Type B pancreatic cell (in vitro differentiated cells): ENCODE measurements at regions not wholly inside any gene's neighbourhood (a gene's known extent, or its start where the extent isn't known, plus 50 kb on each side); places are given as distances from the start of the nearest gene placed in this dataset.
"Not testable (repeated sequence)": the region's sequence is repeated elsewhere in the genome, so short reads cannot be mapped to it uniquely, and the experiment has no call there.

Experiments used
- DNase-seq: peaks from one replicate; pipeline ENCODE4 v3.0.0; 2021; ENCODE audit warnings: mixed read lengths; ENCODE audit not compliant: unreplicated experiment; ENCODE audit errors: extremely low spot score
- H3K27ac Mint-ChIP-seq: 2 replicates; pipeline ENCODE4 v1.8.0; 2021; ENCODE audit warnings: mild to moderate bottlenecking, mixed read lengths
- H3K27me3 Mint-ChIP-seq: 2 replicates; pipeline ENCODE4 v1.8.0; 2021; ENCODE audit warnings: mixed read lengths
- H3K36me3 Mint-ChIP-seq: 2 replicates; pipeline ENCODE4 v1.8.0; 2021; ENCODE audit warnings: mixed read lengths
- H3K4me1 Mint-ChIP-seq: one replicate; pipeline ENCODE4 v1.8.0; 2021; ENCODE audit warnings: mixed read lengths; ENCODE audit not compliant: unreplicated experiment
- H3K4me3 Mint-ChIP-seq: 2 replicates; pipeline ENCODE4 v1.8.0; 2021; ENCODE audit warnings: mild to moderate bottlenecking, mixed read lengths
- H3K9me3 Mint-ChIP-seq: 2 replicates; pipeline ENCODE4 v1.8.0; 2021; ENCODE audit warnings: mixed read lengths
- CTCF ChIP-seq: fragments of 200-600 bp; sonication (generic); conservative IDR thresholded peaks from 2 replicates; pipeline ENCODE4 v1.5.0; 2021; ENCODE audit warnings: antibody characterized with exemption, mild to moderate bottlenecking

- H3K36me3 Mint-ChIP-seq = no peaks in the 10 kb centered on the region
Measured at GRCh38 chr3:87828046-87828445, 230.8 kb downstream of the CGGBP1 start.

GRCh38 chr3:87822563-87822962, 236.2 kb downstream of the CGGBP1 start:
- Mint-ChIP-seq H3K27me3 (no peaks in the 10 kb centered on the region), H3K27ac (no peak overlapping the region), H3K9me3 (no peaks in the 10 kb centered on the region), H3K4me1 (no peaks in the 10 kb centered on the region), H3K36me3 (no peaks in the 10 kb centered on the region), H3K4me3 (no peak overlapping the region)
- no peak for TF ChIP-seq CTCF
- no peak for DNase-seq

More at GRCh38 chr3:87828046-87828445, 230.8 kb downstream of the CGGBP1 start:
- H3K4me1 Mint-ChIP-seq = no peaks in the 10 kb centered on the region
- no peak for DNase-seq
- H3K9me3 Mint-ChIP-seq = no peaks in the 10 kb centered on the region
- TF ChIP-seq CTCF = no peak
- no peaks in the 10 kb centered on the region for H3K27me3 Mint-ChIP-seq
- H3K27ac Mint-ChIP-seq = no peak overlapping the region
- no peak overlapping the region for H3K4me3 Mint-ChIP-seq

DNA sequence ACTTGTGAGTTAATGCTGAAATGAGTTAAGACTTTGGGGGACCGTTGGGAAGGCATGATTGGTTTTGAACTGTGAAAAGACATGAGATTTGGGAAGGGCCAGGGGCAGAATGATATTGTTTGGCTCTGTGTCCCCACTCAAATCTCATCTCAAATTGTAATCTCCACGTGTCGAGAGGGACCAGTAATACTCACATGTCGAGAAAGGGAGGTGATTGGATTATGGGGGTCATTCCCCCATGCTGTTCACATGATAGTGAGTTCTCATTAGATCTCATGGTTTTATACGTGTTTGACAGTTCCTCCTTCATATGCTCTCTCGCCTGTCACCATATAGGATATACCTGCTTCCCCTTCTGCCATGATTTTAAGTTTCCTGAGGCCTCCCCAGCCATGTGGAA, 245.3 kb downstream of the CGGBP1 start:
- H3K4me1 Mint-ChIP-seq, H3K36me3 Mint-ChIP-seq, H3K27me3 Mint-ChIP-seq, H3K27ac Mint-ChIP-seq, H3K9me3 Mint-ChIP-seq, DNase-seq, H3K4me3 Mint-ChIP-seq: not testable (repeated sequence)

DNA sequence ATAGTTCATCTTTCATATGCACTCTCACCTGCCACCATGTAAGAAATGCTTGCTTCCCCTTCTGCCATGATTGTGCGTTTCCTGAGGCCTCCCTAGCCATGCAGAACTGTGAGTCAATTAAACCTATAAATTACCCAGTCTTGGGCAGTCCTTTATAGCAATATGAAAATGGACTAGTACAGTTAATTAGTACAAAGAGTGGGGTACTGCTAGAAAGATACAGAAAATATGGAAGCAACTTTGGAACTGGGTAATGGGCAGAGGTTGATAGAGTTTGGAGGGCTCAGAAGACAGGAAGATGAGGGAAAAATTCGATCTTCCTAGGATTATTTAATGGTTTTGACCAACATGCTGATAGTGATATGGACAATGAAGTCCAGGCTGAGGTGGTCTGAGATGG, 246.9 kb downstream of the CGGBP1 start:
- DNase-seq = no peak
- H3K9me3 Mint-ChIP-seq = peaks cover 5% of the 10 kb centered on the region
- H3K36me3 Mint-ChIP-seq = no peaks in the 10 kb centered on the region
- H3K4me1 Mint-ChIP-seq = no peaks in the 10 kb centered on the region
- TF ChIP-seq CTCF = no peak
- no peak overlapping the region for H3K4me3 Mint-ChIP-seq
- no peak overlapping the region for H3K27ac Mint-ChIP-seq
- H3K27me3 Mint-ChIP-seq = no peaks in the 10 kb centered on the region

DNA sequence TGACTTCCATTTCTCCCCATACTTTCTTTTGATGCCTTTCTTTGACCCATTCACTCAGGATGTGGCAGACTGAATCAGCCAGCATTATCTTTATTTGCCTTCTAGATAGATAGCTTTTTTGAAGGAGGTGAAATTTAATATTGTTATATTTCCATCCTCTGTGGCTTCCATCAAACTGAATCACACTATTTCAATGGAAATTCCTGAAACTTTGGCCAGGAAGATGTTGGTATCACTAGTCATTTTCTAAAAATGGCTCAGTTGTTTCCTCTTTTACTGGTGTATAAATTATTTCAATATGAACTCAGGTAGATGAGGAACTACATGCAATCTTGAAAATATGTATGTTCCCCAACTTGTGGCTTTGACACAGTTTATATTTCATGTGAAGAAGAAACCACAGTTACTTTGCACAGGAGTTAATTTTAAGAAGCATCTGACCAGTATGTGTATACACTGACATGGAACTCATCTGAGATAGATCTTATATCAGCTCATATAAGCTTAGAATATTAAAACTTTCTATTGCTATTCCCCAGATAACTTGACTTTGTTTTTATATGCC, 248.3 kb downstream of the CGGBP1 start:
- H3K9me3 Mint-ChIP-seq = peaks cover 5% of the 10 kb centered on the region
- H3K36me3 Mint-ChIP-seq = no peaks in the 10 kb centered on the region
- no peaks in the 10 kb centered on the region for H3K27me3 Mint-ChIP-seq
- TF ChIP-seq CTCF = no peak
- H3K4me1 Mint-ChIP-seq = no peaks in the 10 kb centered on the region
- H3K4me3 Mint-ChIP-seq = no peak overlapping the region
- DNase-seq = no peak
- H3K27ac Mint-ChIP-seq = no peak overlapping the region

GRCh38 chr3:87805670-87806069, 253.1 kb downstream of the CGGBP1 start:
- TF ChIP-seq CTCF = no peak
- Mint-ChIP-seq H3K9me3 (no peaks in the 10 kb centered on the region), H3K27ac (no peak overlapping the region), H3K4me1 (no peaks in the 10 kb centered on the region), H3K36me3 (no peaks in the 10 kb centered on the region), H3K27me3 (peaks cover 7% of the 10 kb centered on the region), H3K4me3 (no peak overlapping the region)
- no peak for DNase-seq
